ENCODE measurements at regions not wholly inside any gene's neighbourhood (a gene's known extent, or its start where the extent isn't known, plus 50 kb on each side); places are given as distances from the start of the nearest gene placed in this dataset.

GRCh38 chr17:72414967-72415853, 294.4 kb downstream of the SOX9 start:
- TF ChIP-seq CTCF (conservative IDR thresholded peaks at IDR 0.05; ENCODE audit: low read depth, low read length): no peak
- no peak for DNase-seq (ENCODE audit: low read depth)

GRCh38 chr17:72416054-72416675, 295.3 kb downstream of the SOX9 start:
- H3K4me3 ChIP-seq (ENCODE audit: low read length): no peak overlapping the region
- no peak for DNase-seq (ENCODE audit: low read depth)
- TF ChIP-seq CTCF (conservative IDR thresholded peaks at IDR 0.05; ENCODE audit: low read depth, low read length): no peak

More at GRCh38 chr17:72414967-72415853, 294.4 kb downstream of the SOX9 start:
- no peak overlapping the region for H3K4me3 ChIP-seq (ENCODE audit: low read length)

- no peak for TF ChIP-seq CTCF (conservative IDR thresholded peaks at IDR 0.05; ENCODE audit: low read depth, low read length)
- no peak for DNase-seq (ENCODE audit: low read depth)
- no peak overlapping the region for H3K4me3 ChIP-seq (ENCODE audit: low read length)
Observed at GRCh38 chr17:72416905-72417304, 296.1 kb downstream of the SOX9 start.

- TF ChIP-seq CTCF (conservative IDR thresholded peaks at IDR 0.05; ENCODE audit: low read depth, low read length): no peak
- DNase-seq (ENCODE audit: low read depth): no peak
- H3K4me3 ChIP-seq (ENCODE audit: low read length): no peak overlapping the region
Observed at GRCh38 chr17:72417627-72418026, 296.8 kb downstream of the SOX9 start.

GRCh38 chr17:72419866-72420774, 299.3 kb downstream of the SOX9 start:
- DNase-seq (ENCODE audit: low read depth): peak; percentile 92
- TF ChIP-seq CTCF (conservative IDR thresholded peaks at IDR 0.05; ENCODE audit: low read depth, low read length): no peak
- H3K4me3 ChIP-seq (ENCODE audit: low read length): no peak overlapping the region

- no peak for DNase-seq (ENCODE audit: low read depth)
- no peak for TF ChIP-seq CTCF (conservative IDR thresholded peaks at IDR 0.05; ENCODE audit: low read depth, low read length)
- no peak overlapping the region for H3K4me3 ChIP-seq (ENCODE audit: low read length)
Observed at GRCh38 chr17:72420775-72421127, 299.9 kb downstream of the SOX9 start.
